ENCODE measurements at regions not wholly inside any gene's neighbourhood (a gene's known extent, or its start where the extent isn't known, plus 50 kb on each side); places are given as distances from the start of the nearest gene placed in this dataset.

DNA sequence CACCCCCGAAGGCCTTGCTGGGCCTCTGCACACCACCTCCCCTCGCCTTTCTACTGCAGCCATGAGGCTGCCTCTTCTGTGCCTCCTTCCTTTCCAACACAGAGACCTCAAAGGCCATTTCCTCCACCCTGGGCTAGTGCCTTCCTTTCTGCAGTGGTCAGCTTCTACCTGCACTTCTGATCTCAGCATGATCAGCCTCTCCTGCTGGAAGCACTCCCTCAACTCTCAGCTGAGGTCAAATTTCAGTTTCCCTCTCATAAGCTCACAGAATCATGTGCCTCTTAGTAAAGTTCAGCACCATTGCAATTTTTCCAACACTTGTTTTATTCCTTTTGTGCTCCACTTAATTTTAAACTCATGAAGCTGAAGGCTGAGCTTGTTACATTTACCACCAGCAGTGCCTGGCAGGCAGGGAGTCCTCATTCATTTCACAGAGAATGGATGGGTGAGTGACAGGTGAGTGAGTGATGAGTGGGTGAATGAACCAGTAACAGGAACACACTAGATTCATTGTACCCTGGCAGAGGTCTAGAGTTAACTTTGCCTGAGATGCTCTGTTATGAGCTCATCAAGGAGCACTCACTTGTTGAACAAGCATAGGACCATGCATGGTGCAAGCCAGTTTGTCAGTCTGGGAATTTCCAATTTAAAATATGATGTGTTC is 124.0 kb upstream of the PRSS58 start (continued):
- no peak for TF ChIP-seq ZNF235 (CRISPR knock-in tag; IDR thresholded peaks at IDR 0.05; ENCODE audit: borderline replicate concordance)

- Histone ChIP-seq H3K27ac (ENCODE audit: extremely low read length, insufficient read depth, low read length) (no peak overlapping the region), H2AFZ (ENCODE audit: low read length) (no peak overlapping the region), H3K4me2 (ENCODE audit: low read depth, low read length) (no peak overlapping the region), H3K4me1 (ENCODE audit: insufficient read depth, low read length) (no peaks in the 10 kb centered on the region), H3K36me3 (replicated peaks in 1 of 2; ENCODE audit: control insufficient read depth in 1 of 2, insufficient read depth in 2 of 2, low read length in 2 of 2) (no peaks in the 10 kb centered on the region), H3K79me2 (ENCODE audit: insufficient read depth, low read length) (no peaks in the 10 kb centered on the region), H3K4me3 (replicated peaks in 1 of 3; ENCODE audit: insufficient read depth in 1 of 3, low read depth in 2 of 3, low read length in 3 of 3) (no peak overlapping the region), H3K27me3 (ENCODE audit: control insufficient read depth in 1 of 2, insufficient read depth in 2 of 2, low read length in 2 of 2) (0 out of 5 replicates have a peak, but pooled peaks cover 0 to 1% of the 10 kb centered on the region in 2 experiments), H3K9me3 (ENCODE audit: low read length) (no peaks in the 10 kb centered on the region), H3K9ac (ENCODE audit: insufficient read depth, low read depth, low read length) (no peak overlapping the region), H4K20me1 (ENCODE audit: insufficient read depth, low read length) (no peaks in the 10 kb centered on the region)
- 23% methylated on average over 3 of the region's 3 CpGs for WGBS (ENCODE audit: low lambda C conversion rate)
- intact Hi-C loops (cut with micrococcal nuclease; ENCODE audit: unreplicated experiment) (no loop called here), in situ Hi-C loops (cut with HindIII; ENCODE audit: extremely low pct_ligation_motif_present, low pct_unique_long_range_greater_than_20kb) (no loop called here)
- ATAC-seq (no peak), DNase-seq (ENCODE audit: low spot score) (no peak), FAIRE-seq (no peak)
- ChIA-PET POLR2A (no interaction called here), CTCF (ENCODE audit: low intra/inter-chr PET ratio, low total read pairs) (no interaction called here)
- BruUV-seq (replicated peaks): no TSS peak
- TF ChIP-seq ZSCAN30 (CRISPR knock-in tag; IDR thresholded peaks at IDR 0.05): no peak
- no peak for TF ChIP-seq ZNF33B (CRISPR knock-in tag; IDR thresholded peaks at IDR 0.05)
- TF ChIP-seq, protein P1, sequence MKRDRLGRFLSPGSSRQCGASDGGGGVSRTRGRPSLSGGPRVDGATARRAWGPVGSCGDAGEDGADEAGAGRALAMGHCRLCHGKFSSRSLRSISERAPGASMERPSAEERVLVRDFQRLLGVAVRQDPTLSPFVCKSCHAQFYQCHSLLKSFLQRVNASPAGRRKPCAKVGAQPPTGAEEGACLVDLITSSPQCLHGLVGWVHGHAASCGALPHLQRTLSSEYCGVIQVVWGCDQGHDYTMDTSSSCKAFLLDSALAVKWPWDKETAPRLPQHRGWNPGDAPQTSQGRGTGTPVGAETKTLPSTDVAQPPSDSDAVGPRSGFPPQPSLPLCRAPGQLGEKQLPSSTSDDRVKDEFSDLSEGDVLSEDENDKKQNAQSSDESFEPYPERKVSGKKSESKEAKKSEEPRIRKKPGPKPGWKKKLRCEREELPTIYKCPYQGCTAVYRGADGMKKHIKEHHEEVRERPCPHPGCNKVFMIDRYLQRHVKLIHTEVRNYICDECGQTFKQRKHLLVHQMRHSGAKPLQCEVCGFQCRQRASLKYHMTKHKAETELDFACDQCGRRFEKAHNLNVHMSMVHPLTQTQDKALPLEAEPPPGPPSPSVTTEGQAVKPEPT (CRISPR knock-in tag; IDR thresholded peaks at IDR 0.05; ENCODE audit: low read depth): no peak
- TF ChIP-seq KIAA2018 (CRISPR knock-in tag; IDR thresholded peaks at IDR 0.05; ENCODE audit: borderline replicate concordance): no peak
- no peak for TF ChIP-seq FUBP1 (CRISPR knock-in tag; IDR thresholded peaks at IDR 0.05; ENCODE audit: borderline replicate concordance)
- no peak for TF ChIP-seq NR3C1 (CRISPR knock-in tag; IDR thresholded peaks at IDR 0.05)
- TF ChIP-seq SMYD3 (CRISPR knock-in tag; IDR thresholded peaks at IDR 0.05): no peak
- TF ChIP-seq ARID2 (CRISPR knock-in tag; IDR thresholded peaks at IDR 0.05; ENCODE audit: borderline replicate concordance): no peak
- TF ChIP-seq ZNF205 (CRISPR knock-in tag; IDR thresholded peaks at IDR 0.05): no peak
- TF ChIP-seq AKAP8 (CRISPR knock-in tag; IDR thresholded peaks at IDR 0.05): no peak
These were observed 122.2 kb upstream of the PRSS58 start for GRCh38 chr7:142380069-142380468.
